HepG2 (cell line): ENCODE measurements at regions not wholly inside any gene's neighbourhood (a gene's known extent, or its start where the extent isn't known, plus 50 kb on each side); places are given as distances from the start of the nearest gene placed in this dataset.
"Not testable (repeated sequence)": the region's sequence is repeated elsewhere in the genome, so short reads cannot be mapped to it uniquely, and the experiment has no call there.

Experiments used
- AKAP8 ChIP-seq: sonication (generic); formaldehyde crosslinking; IDR thresholded peaks from 2 replicates; pipeline ENCODE4 v1.5.1; 2020; ENCODE audit warnings: mild to moderate bottlenecking, missing genetic modification reagents
- ARNT ChIP-seq: fragments of 450-650 bp; IDR thresholded peaks from 2 replicates; pipeline ENCODE4 v1.6.1; 2017
- BORCS8-MEF2B ChIP-seq: sonication (generic); formaldehyde crosslinking; IDR thresholded peaks from 2 replicates; pipeline ENCODE4 v1.8.0; 2022; ENCODE audit warnings: mild to moderate bottlenecking, missing genetic modification reagents
- DNMT1 ChIP-seq: sonication (generic); formaldehyde crosslinking; IDR thresholded peaks from 2 replicates; pipeline ENCODE4 v1.5.1; 2020; ENCODE audit warnings: mild to moderate bottlenecking, missing genetic modification reagents
- HOXD1 ChIP-seq: sonication (generic); formaldehyde crosslinking; IDR thresholded peaks from 2 replicates; pipeline ENCODE4 v1.5.0; 2020; ENCODE audit warnings: missing genetic modification reagents
- KAT7 ChIP-seq: IDR thresholded peaks from 2 replicates; pipeline ENCODE4 v1.6.1; 2018; ENCODE audit warnings: borderline replicate concordance, missing compliant biosample characterization
- KDM2A ChIP-seq: sonication (generic); formaldehyde crosslinking; IDR thresholded peaks from 2 replicates; pipeline ENCODE4 v1.4.0; 2020; ENCODE audit warnings: low read depth, missing genetic modification reagents, borderline replicate concordance
- MED13 ChIP-seq: sonication (generic); formaldehyde crosslinking; IDR thresholded peaks from 2 replicates; pipeline ENCODE4 v1.5.0; 2020; ENCODE audit warnings: missing genetic modification reagents
- MTA1 ChIP-seq: sonication (generic); formaldehyde crosslinking; IDR thresholded peaks from 2 replicates; pipeline ENCODE4 v1.4.0; 2020; ENCODE audit warnings: missing genetic modification reagents, mild to moderate bottlenecking, borderline replicate concordance
- MXI1 ChIP-seq: IDR thresholded peaks from 3 replicates; pipeline ENCODE4 v1.6.1; 2012; ENCODE audit warnings: low read depth, low read length, inconsistent platforms, borderline replicate concordance
- PATZ1 ChIP-seq: sonication (generic); formaldehyde crosslinking; IDR thresholded peaks from 2 replicates; pipeline ENCODE4 v1.4.0; 2020; ENCODE audit warnings: missing genetic modification reagents
- SOX13 ChIP-seq, 3 experiments: fragments of 450-650 bp in 1 of 3; sonication (generic) in 1 of 3; formaldehyde crosslinking in 1 of 3; IDR thresholded peaks in 2 of 3; conservative IDR thresholded peaks in 1 of 3; 2 replicates each; pipeline versions ENCODE4 v1.5.0 to v1.6.1; 2016 to 2020; ENCODE audit warnings: antibody characterized with exemption in 1 of 3, mild to moderate bottlenecking in 1 of 3, missing compliant biosample characterization in 1 of 3, missing genetic modification reagents in 1 of 3, moderate library complexity in 1 of 3
- UBTF ChIP-seq: sonication (generic); formaldehyde crosslinking; IDR thresholded peaks from 2 replicates; pipeline ENCODE4 v1.4.0; 2020; ENCODE audit warnings: mild to moderate bottlenecking, missing genetic modification reagents
- ZBTB7B ChIP-seq: sonication (generic); formaldehyde crosslinking; IDR thresholded peaks from 2 replicates; pipeline ENCODE4 v1.4.0; 2020; ENCODE audit warnings: missing genetic modification reagents
- ZMYM3 ChIP-seq: sonication (generic); formaldehyde crosslinking; IDR thresholded peaks from 2 replicates; pipeline ENCODE4 v1.5.1; 2020; ENCODE audit warnings: mild to moderate bottlenecking, missing genetic modification reagents
- ZNF274 ChIP-seq: sonication (generic); formaldehyde crosslinking; IDR thresholded peaks from 2 replicates; pipeline ENCODE4 v1.5.1; 2020; ENCODE audit warnings: mild to moderate bottlenecking, missing genetic modification reagents
- ZNF276 ChIP-seq: sonication (generic); formaldehyde crosslinking; IDR thresholded peaks from 2 replicates; pipeline ENCODE4 v1.4.0; 2020; ENCODE audit warnings: mild to moderate bottlenecking, low read depth, missing genetic modification reagents
- ZNF354B ChIP-seq: sonication (generic); formaldehyde crosslinking; IDR thresholded peaks from 2 replicates; pipeline ENCODE4 v1.8.0; 2022; ENCODE audit warnings: mild to moderate bottlenecking, missing genetic modification reagents
- ZNF614 ChIP-seq: IDR thresholded peaks from 2 replicates; pipeline ENCODE4 v1.6.1; 2018; ENCODE audit warnings: missing biosample characterization, missing genetic modification reagents, inconsistent platforms, borderline replicate concordance
- ZNF792 ChIP-seq: IDR thresholded peaks from 2 replicates; pipeline ENCODE4 v1.6.1; 2016
- ZNF800 ChIP-seq: sonication (generic); formaldehyde crosslinking; IDR thresholded peaks from 2 replicates; pipeline ENCODE4 v1.4.0; 2020; ENCODE audit warnings: missing genetic modification reagents
- ZNF839 ChIP-seq: sonication (generic); formaldehyde crosslinking; IDR thresholded peaks from 2 replicates; pipeline ENCODE4 v1.4.0; 2020; ENCODE audit warnings: missing genetic modification reagents, mild to moderate bottlenecking, borderline replicate concordance

- TF ChIP-seq PATZ1 (CRISPR knock-in tag) = peak; percentile 13
- TF ChIP-seq ZNF274 (CRISPR knock-in tag) = 0 out of 2 replicates have a peak, but pooled peaks have one; percentile 42
- 0 out of 2 replicates have a peak, but pooled peaks have one; percentile 29 for TF ChIP-seq ZNF792
- 0 out of 2 replicates have a peak, but pooled peaks have one; percentile 11 for TF ChIP-seq KAT7 (CRISPR knock-in tag)
- TF ChIP-seq UBTF (CRISPR knock-in tag) = peak; percentile 16; the same call in 1 of the 2 replicates
- TF ChIP-seq ZNF354B (CRISPR knock-in tag) = 0 out of 2 replicates have a peak, but pooled peaks have one; percentile 20
- peak; percentile 10; the same call in 1 of the 2 replicates for TF ChIP-seq ZNF614 (CRISPR knock-in tag)
- 0 out of 2 replicates have a peak, but pooled peaks have one; percentile 47 for TF ChIP-seq DNMT1
- TF ChIP-seq AKAP8 (CRISPR knock-in tag) = peak; percentile 87; the same call in 1 of the 2 replicates
- TF ChIP-seq MXI1 = peak; percentile 74; the same call in 2 of the 3 replicates
- TF ChIP-seq ZMYM3 = 0 out of 2 replicates have a peak, but pooled peaks have one; percentile 13
- peak; percentile 6; the same call in 1 of the 2 replicates for TF ChIP-seq KDM2A (CRISPR knock-in tag)
- TF ChIP-seq HOXD1 (CRISPR knock-in tag) = peak; percentile 24; the same call in 1 of the 2 replicates
- TF ChIP-seq MED13 (CRISPR knock-in tag) = 0 out of 2 replicates have a peak, but pooled peaks have one; percentile 23
- TF ChIP-seq SOX13 (IDR thresholded peaks at IDR 0.05) = not testable (repeated sequence)
- 0 out of 4 replicates have a peak, but pooled peaks of 1 of the 2 experiments have one; percentile 14 for TF ChIP-seq SOX13 (CRISPR knock-in tag; conservative IDR thresholded peaks at IDR 0.05 in 1 of 2, IDR thresholded peaks at IDR 0.05 in 1 of 2)
- peak; percentile 18; the same call in 1 of the 2 replicates for TF ChIP-seq ZBTB7B (CRISPR knock-in tag)
- TF ChIP-seq ZNF276 (CRISPR knock-in tag) = 0 out of 2 replicates have a peak, but pooled peaks have one; percentile 35
- TF ChIP-seq ZNF800 = 0 out of 2 replicates have a peak, but pooled peaks have one; percentile 44
- peak; percentile 45; the same call in 1 of the 2 replicates for TF ChIP-seq MTA1
- peak; percentile 87; the same call in 1 of the 2 replicates for TF ChIP-seq ARNT
- peak; percentile 52; the same call in 1 of the 2 replicates for TF ChIP-seq BORCS8-MEF2B
- 0 out of 2 replicates have a peak, but pooled peaks have one; percentile 24 for TF ChIP-seq ZNF839 (CRISPR knock-in tag)
These were observed 86.0 kb upstream of the METTL9 start (continued) for GRCh38 chr16:21513337-21513741.
